GM12892 (cell line): ENCODE measurements at regions not wholly inside any gene's neighbourhood (a gene's known extent, or its start where the extent isn't known, plus 50 kb on each side); places are given as distances from the start of the nearest gene placed in this dataset.
"Not testable (repeated sequence)": the region's sequence is repeated elsewhere in the genome, so short reads cannot be mapped to it uniquely, and the experiment has no call there.

Source experiments
- POLR2A ChIP-seq: IDR thresholded peaks from 2 replicates; pipeline ENCODE4 v1.6.1; 2011; ENCODE audit warnings: low read depth, low read length, control low read depth
- POLR2AphosphoS5 ChIP-seq: IDR thresholded peaks from 2 replicates; pipeline ENCODE4 v1.6.1; 2011; ENCODE audit warnings: low read depth, low read length, control low read depth
- TAF1 ChIP-seq: IDR thresholded peaks from 2 replicates; pipeline ENCODE4 v1.6.1; 2011; ENCODE audit warnings: low read depth, mild to moderate bottlenecking, control low read depth, low read length, borderline replicate concordance

DNA sequence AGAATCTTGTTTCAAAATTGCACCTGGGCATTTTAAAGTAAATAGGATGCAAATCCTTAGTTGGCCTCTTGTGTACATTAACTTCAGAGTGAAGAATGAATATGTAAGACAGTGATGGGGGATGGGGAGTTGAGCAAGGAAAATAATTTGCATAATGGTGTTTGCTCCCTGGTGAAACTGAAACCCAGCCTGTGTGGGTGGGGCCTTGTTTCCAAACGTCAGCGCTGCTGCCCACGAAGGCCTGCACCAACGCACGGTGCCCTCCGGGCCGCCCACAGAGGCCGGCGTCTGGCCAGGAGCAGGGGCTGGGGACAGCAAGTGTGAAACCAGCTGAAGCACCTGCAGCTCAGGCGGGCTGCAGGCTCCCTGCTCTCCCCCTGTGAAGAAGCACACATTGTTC is 262.0 kb upstream of the PLGLB2 start:
- not testable (repeated sequence) for TF ChIP-seq TAF1, POLR2A, POLR2AphosphoS5
